ENCODE measurements at regions not wholly inside any gene's neighbourhood (a gene's known extent, or its start where the extent isn't known, plus 50 kb on each side); places are given as distances from the start of the nearest gene placed in this dataset.

DNA sequence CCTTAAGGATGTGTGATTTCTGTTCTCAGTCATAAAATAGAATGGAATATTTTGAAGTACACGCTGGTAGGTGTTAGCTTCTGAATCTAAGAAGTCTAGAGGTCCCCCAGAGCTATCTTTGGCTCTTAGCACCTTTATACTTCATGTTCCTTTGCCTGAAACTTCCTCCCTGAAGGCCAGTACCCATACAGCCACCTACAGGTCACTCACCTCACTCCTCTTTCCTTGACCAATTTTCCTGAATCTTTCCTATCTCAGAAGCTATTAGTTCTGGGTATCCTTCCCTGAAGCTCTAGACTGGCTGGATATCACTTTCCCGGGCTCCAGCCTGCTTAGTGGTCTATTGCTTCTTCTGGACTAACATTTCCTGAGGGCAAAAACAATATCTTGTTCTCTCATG, 93.4 kb upstream of the EDNRB start:
- Mint-ChIP-seq H3K36me3 (ENCODE audit: low read depth) (peaks cover 8% of the 10 kb centered on the region), H3K9me3 (peaks cover 14% of the 10 kb centered on the region), H3K4me3 (no peak overlapping the region), H3K4me1 (no peaks in the 10 kb centered on the region), H3K27me3 (ENCODE audit: low read depth) (no peaks in the 10 kb centered on the region), H3K27ac (no peak overlapping the region)
- TF ChIP-seq, protein P1, sequence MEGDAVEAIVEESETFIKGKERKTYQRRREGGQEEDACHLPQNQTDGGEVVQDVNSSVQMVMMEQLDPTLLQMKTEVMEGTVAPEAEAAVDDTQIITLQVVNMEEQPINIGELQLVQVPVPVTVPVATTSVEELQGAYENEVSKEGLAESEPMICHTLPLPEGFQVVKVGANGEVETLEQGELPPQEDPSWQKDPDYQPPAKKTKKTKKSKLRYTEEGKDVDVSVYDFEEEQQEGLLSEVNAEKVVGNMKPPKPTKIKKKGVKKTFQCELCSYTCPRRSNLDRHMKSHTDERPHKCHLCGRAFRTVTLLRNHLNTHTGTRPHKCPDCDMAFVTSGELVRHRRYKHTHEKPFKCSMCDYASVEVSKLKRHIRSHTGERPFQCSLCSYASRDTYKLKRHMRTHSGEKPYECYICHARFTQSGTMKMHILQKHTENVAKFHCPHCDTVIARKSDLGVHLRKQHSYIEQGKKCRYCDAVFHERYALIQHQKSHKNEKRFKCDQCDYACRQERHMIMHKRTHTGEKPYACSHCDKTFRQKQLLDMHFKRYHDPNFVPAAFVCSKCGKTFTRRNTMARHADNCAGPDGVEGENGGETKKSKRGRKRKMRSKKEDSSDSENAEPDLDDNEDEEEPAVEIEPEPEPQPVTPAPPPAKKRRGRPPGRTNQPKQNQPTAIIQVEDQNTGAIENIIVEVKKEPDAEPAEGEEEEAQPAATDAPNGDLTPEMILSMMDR (IDR thresholded peaks at IDR 0.05; ENCODE audit: unreplicated experiment in 3 of 3) = no peak

DNA sequence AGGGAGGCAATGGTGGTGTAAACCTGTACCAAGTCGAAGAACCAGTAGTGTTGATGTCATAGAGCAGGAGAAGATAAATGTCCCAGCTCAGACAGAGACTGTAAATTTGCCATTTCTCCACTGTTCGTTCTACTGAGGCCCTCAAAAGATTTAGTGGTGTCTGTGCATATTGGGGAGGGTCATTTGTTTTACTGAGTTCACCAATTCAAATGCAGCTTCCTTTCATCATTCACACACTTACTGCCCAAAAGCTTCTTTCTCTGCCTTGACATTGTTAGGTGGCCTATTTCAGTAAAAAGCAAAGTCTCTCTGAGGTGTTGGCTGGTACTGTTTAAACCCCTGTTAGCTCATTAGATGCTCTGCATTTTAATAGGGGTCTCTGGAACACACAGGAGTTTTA, 86.2 kb upstream of the EDNRB start:
- Mint-ChIP-seq H3K36me3 (ENCODE audit: low read depth) (no peaks in the 10 kb centered on the region), H3K4me3 (no peak overlapping the region), H3K27ac (no peak overlapping the region), H3K9me3 (peaks cover 21% of the 10 kb centered on the region), H3K27me3 (ENCODE audit: low read depth) (no peaks in the 10 kb centered on the region), H3K4me1 (no peaks in the 10 kb centered on the region)
- TF ChIP-seq, protein P1 (IDR thresholded peaks at IDR 0.05; ENCODE audit: unreplicated experiment in 3 of 3) = no peak

DNA sequence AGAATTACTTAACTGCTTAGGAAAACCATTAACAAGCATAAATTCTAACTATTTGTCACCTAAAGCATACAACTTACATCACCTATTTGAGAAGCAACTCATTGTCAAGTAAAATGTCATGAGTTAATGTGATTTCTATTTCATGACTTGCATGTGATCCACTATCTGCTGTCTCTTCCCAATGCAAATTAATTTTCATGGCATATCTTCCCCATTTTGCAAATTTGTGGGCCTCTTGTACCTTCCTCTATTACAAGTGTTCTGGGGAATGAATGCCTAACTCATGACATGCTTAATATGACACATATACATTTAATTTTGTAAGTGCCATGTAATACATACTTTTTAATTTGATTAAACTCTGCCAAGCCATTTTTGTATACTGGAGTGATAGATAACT, 81.1 kb upstream of the EDNRB start:
- Mint-ChIP-seq H3K27ac (no peak overlapping the region), H3K36me3 (ENCODE audit: low read depth) (no peaks in the 10 kb centered on the region), H3K27me3 (ENCODE audit: low read depth) (no peaks in the 10 kb centered on the region), H3K4me1 (no peaks in the 10 kb centered on the region), H3K4me3 (no peak overlapping the region), H3K9me3 (peaks cover 28% of the 10 kb centered on the region)
- TF ChIP-seq, protein P1 (IDR thresholded peaks at IDR 0.05; ENCODE audit: unreplicated experiment in 3 of 3) = no peak

DNA sequence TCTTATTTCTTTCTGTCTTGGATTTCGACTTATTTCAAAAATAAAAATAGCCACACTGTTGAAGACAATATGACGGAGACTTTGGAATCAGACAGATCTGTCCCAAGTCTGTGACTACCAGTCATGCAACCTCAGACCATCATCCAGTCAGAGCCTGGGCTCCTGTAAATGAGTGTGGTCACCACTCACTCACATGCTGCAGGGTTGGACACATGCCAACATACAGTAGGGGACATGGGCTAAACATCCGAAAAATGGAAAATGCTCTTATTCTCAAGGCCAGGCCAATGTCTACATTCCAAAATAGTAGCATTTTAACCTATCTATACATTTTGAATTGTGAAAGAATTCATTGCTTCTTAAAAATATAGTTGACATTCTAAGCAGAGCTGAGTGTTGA, 75.5 kb upstream of the EDNRB start:
- TF ChIP-seq, protein P1 (IDR thresholded peaks at IDR 0.05; ENCODE audit: unreplicated experiment in 3 of 3) = no peak
- H3K27ac Mint-ChIP-seq = no peak overlapping the region

DNA sequence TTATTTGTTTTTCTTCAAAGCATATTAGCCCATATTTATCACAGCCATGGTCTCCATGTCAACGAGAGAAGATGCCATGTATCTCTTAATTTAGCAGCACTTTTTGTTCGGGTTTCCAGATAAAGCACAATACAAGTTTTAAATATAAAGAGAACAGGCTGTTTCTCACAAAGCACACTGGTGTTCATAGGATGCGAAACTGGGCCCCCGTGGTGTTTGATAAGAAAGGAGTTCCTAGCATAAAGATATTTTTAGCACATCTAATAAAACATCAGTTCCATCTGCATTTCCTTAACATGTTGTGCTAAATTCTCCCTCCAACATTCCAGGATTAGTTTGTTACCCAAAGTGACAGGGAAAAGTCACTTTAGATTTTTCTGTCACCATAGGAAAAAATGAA, 72.4 kb upstream of the EDNRB start:
- H3K4me3 Mint-ChIP-seq = no peak overlapping the region
- no peaks in the 10 kb centered on the region for H3K27me3 Mint-ChIP-seq (ENCODE audit: low read depth)
- TF ChIP-seq, protein P1 (IDR thresholded peaks at IDR 0.05; ENCODE audit: unreplicated experiment in 3 of 3) = no peak
- no peaks in the 10 kb centered on the region for H3K36me3 Mint-ChIP-seq (ENCODE audit: low read depth)
- H3K27ac Mint-ChIP-seq = peak overlapping the region; percentile 37 to 91 (median 52)
- H3K4me1 Mint-ChIP-seq = peaks cover 19% of the 10 kb centered on the region
- no peaks in the 10 kb centered on the region for H3K9me3 Mint-ChIP-seq

More for the DNA sequence above, 75.5 kb upstream of the EDNRB start:
- Mint-ChIP-seq H3K9me3 (peaks cover 7% of the 10 kb centered on the region), H3K36me3 (ENCODE audit: low read depth) (no peaks in the 10 kb centered on the region), H3K4me1 (peaks cover 19% of the 10 kb centered on the region), H3K27me3 (ENCODE audit: low read depth) (no peaks in the 10 kb centered on the region), H3K4me3 (no peak overlapping the region)

DNA sequence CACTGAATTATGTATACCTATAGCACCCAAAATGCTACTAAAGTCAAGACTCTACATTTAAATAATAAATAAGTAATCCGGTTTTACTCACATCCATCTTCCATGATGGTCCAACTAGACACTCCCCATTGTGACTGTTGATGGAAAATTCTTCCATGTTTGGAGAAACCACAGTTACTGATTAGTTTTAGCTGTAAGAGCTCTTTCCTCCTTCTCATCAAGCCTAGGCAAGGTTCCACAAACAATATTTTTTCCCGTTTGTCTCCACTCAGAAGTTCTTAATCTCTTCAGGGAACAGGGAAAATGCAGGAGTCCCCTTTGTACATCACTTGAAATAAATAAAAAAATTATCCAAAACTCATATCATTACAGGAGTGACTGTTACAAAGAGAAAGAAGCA, 70.7 kb upstream of the EDNRB start:
- peak overlapping the region in 2 of 3 experiments; percentile 80 to 91 for H3K27ac Mint-ChIP-seq

More for the DNA sequence above, 70.7 kb upstream of the EDNRB start:
- H3K36me3 Mint-ChIP-seq (ENCODE audit: low read depth) = no peaks in the 10 kb centered on the region
- no peak overlapping the region for H3K4me3 Mint-ChIP-seq
- no peaks in the 10 kb centered on the region for H3K9me3 Mint-ChIP-seq
- H3K27me3 Mint-ChIP-seq (ENCODE audit: low read depth) = no peaks in the 10 kb centered on the region
- TF ChIP-seq, protein P1 (IDR thresholded peaks at IDR 0.05; ENCODE audit: unreplicated experiment in 3 of 3) = no peak
- H3K4me1 Mint-ChIP-seq = peaks cover 19% of the 10 kb centered on the region

Data from nephron (organoid).